Caco-2 (cell line): ENCODE measurements at regions not wholly inside any gene's neighbourhood (a gene's known extent, or its start where the extent isn't known, plus 50 kb on each side); places are given as distances from the start of the nearest gene placed in this dataset.
"Not testable (repeated sequence)": the region's sequence is repeated elsewhere in the genome, so short reads cannot be mapped to it uniquely, and the experiment has no call there.

ENCODE experiments used
- BruUV-seq: library from RNA; stranded (reverse); fragments of 400-500 nt; replicated peaks from 2 replicates; lab custom pipeline; 2021; lab: Mats Ljungman, UMichigan
- CTCF ChIA-PET: fragments of 300-600 bp; sonication (Branson Sonifier 250); formaldehyde crosslinking; loops from one replicate; lab custom pipeline; 2022; ENCODE audit warnings: antibody characterized with exemption; lab: Charles Lee
- POLR2A ChIA-PET: fragments of 300-600 bp; sonication (Branson Sonifier 250); formaldehyde crosslinking; loops from one replicate; lab custom pipeline; 2022; ENCODE audit warnings: antibody characterized with exemption; lab: Charles Lee
- DNase-seq, 2 experiments: peaks; one replicate each; pipeline versions ENCODE4 v3.0.0 to v3.0.0-alpha.2; 2020 to 2022
- H3K27me3 ChIP-seq: replicated peaks from 2 replicates; pipeline ENCODE4 v1.6.0; 2011; ENCODE audit warnings: low read length; ENCODE audit not compliant: control insufficient read depth, insufficient read depth
- H3K36me3 ChIP-seq: 2 replicates; pipeline ENCODE4 v1.5.1; 2011; ENCODE audit warnings: low read length; ENCODE audit not compliant: control insufficient read depth, insufficient read depth
- H3K4me1 ChIP-seq: fragments of 250-450 bp; sonication (Bioruptor Pico); 2 replicates; pipeline ENCODE4 v1.5.1; 2020; ENCODE audit warnings: mild to moderate bottlenecking
- H3K4me3 ChIP-seq: 2 replicates; pipeline ENCODE4 v1.5.1; 2011; ENCODE audit warnings: low read depth, mild to moderate bottlenecking, control low read depth, low read length
- H3K9me3 ChIP-seq: fragments of 250-450 bp; sonication (Bioruptor Pico); 2 replicates; pipeline ENCODE4 v1.5.1; 2020; ENCODE audit warnings: mild to moderate bottlenecking, moderate library complexity
- H3K27ac Mint-ChIP-seq: one replicate; pipeline ENCODE4 v1.8.0; 2022; ENCODE audit warnings: mixed read lengths; ENCODE audit not compliant: unreplicated experiment
- H3K27me3 Mint-ChIP-seq: one replicate; pipeline ENCODE4 v1.8.0; 2022; ENCODE audit warnings: mixed read lengths; ENCODE audit not compliant: insufficient read depth, unreplicated experiment
- H3K36me3 Mint-ChIP-seq: one replicate; pipeline ENCODE4 v1.8.0; 2022; ENCODE audit warnings: mild to moderate bottlenecking, mixed read lengths; ENCODE audit not compliant: insufficient read depth, unreplicated experiment
- H3K4me1 Mint-ChIP-seq: one replicate; pipeline ENCODE4 v1.8.0; 2022; ENCODE audit warnings: low read depth, mixed read lengths; ENCODE audit not compliant: unreplicated experiment
- H3K4me3 Mint-ChIP-seq: one replicate; pipeline ENCODE4 v1.8.0; 2022; ENCODE audit warnings: mild to moderate bottlenecking, moderate library complexity, mixed read lengths; ENCODE audit not compliant: unreplicated experiment
- H3K9me3 Mint-ChIP-seq: one replicate; pipeline ENCODE4 v1.8.0; 2022; ENCODE audit warnings: mixed read lengths; ENCODE audit not compliant: unreplicated experiment
- intact Hi-C: fragments of 100-400 bp; cut with micrococcal nuclease; formaldehyde crosslinking; loops from one replicate; pipeline ENCODE4 v1.10.0; 2022; ENCODE audit not compliant: unreplicated experiment
- TF ChIP-seq, protein P1 (sequence below), 2 experiments: fragments of 200-600 bp in 1 of 2; IDR thresholded peaks; 1 replicate in 1 of 2; 2 replicates in 1 of 2; pipeline versions ENCODE4 v1.5.1 to v1.8.0; 2011 to 2022; ENCODE audit warnings: antibody characterized with exemption in 1 of 2, control low read depth in 1 of 2, inconsistent platforms in 1 of 2, low read depth in 1 of 2, low read length in 1 of 2, mild to moderate bottlenecking in 1 of 2, moderate library complexity in 1 of 2; ENCODE audit not compliant: insufficient read depth in 1 of 2, severe bottlenecking in 1 of 2, unreplicated experiment in 1 of 2

DNA sequence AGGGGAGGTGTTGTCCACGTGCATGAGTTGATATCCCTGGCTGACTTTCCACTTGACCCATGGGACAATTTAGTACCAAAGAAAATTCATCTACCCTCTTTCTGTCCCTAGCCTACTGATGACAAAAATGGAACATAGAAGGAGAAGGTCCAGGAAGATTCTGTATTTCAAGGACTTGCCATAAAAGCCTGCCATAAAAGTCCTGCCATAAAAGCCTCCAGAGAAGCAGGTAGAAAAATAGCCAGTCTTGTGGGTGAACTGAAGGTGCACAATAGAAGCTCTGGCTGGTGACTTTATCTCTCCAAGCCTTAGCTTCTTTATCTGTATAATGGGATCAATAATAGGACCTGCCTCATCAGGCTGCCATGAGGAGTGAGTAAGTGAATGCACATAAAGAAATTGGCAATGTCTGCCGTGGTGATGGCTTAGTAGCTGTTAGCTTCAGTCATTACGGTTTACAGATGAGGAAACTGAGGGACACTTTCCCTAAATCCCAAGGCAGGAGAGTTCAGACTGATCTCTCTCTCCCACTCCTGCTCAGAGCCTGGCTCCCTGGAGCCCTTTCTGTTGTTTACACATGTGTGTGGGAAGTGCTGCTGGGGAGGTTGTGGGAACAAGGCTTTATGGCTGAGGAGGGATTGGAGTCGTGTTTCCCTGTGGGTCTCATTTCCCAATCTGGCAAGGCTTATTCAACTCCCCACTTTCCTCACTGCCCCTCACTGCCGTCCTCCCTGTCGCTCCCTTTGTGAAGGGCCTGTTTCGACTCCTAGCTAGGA, 101.5 kb downstream of the TRIM43 start:
- H3K4me3 ChIP-seq, H3K36me3 ChIP-seq, H3K27ac Mint-ChIP-seq, H3K27me3 Mint-ChIP-seq, H3K9me3 Mint-ChIP-seq, CTCF ChIA-PET, H3K27me3 ChIP-seq, DNase-seq, BruUV-seq, H3K9me3 ChIP-seq, H3K4me3 Mint-ChIP-seq, POLR2A ChIA-PET, H3K4me1 Mint-ChIP-seq, H3K4me1 ChIP-seq, H3K36me3 Mint-ChIP-seq, intact Hi-C loops: not testable (repeated sequence)

DNA sequence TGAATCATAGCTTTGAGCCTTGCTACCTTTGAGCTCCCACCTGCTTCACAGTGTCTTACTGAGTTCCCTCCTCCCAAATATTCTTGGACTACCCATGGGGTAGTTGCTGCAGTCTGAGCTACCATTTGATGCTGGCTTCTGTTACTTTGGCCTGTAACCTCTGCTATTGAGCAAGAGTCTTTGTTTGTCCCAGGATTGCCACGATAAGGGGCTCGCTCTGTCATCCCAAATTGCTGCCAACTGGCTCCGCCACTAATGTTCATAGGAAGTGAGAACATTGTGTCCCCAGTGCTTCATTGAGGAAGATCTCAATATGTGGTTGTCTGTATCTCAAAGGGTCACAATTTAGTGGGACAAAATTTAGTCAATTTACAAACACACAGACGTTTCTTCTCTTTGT, 103.8 kb downstream of the TRIM43 start:
- H3K9me3 Mint-ChIP-seq, result no peaks in the 10 kb centered on the region
- peaks cover 3% of the 10 kb centered on the region for H3K27me3 Mint-ChIP-seq
- H3K4me1 ChIP-seq, result no peaks in the 10 kb centered on the region
- H3K4me3 Mint-ChIP-seq, result no peak overlapping the region
- POLR2A ChIA-PET, result no interaction called here
- no peaks in the 10 kb centered on the region for H3K27me3 ChIP-seq
- H3K9me3 ChIP-seq, result no peaks in the 10 kb centered on the region
- CTCF ChIA-PET, result interaction anchor here (0.6 kb wide), 1 partner anchor 156 kb away, joined by 3 read pairs; no protein-coding TSS in a partner anchor
- BruUV-seq, result no TSS peak
- H3K4me1 Mint-ChIP-seq, result peaks cover 5% of the 10 kb centered on the region
- intact Hi-C loops, result no loop called here
- no peaks in the 10 kb centered on the region for H3K36me3 Mint-ChIP-seq
- no peaks in the 10 kb centered on the region for H3K36me3 ChIP-seq
- H3K27ac Mint-ChIP-seq, result no peak overlapping the region
- TF ChIP-seq, protein P1, sequence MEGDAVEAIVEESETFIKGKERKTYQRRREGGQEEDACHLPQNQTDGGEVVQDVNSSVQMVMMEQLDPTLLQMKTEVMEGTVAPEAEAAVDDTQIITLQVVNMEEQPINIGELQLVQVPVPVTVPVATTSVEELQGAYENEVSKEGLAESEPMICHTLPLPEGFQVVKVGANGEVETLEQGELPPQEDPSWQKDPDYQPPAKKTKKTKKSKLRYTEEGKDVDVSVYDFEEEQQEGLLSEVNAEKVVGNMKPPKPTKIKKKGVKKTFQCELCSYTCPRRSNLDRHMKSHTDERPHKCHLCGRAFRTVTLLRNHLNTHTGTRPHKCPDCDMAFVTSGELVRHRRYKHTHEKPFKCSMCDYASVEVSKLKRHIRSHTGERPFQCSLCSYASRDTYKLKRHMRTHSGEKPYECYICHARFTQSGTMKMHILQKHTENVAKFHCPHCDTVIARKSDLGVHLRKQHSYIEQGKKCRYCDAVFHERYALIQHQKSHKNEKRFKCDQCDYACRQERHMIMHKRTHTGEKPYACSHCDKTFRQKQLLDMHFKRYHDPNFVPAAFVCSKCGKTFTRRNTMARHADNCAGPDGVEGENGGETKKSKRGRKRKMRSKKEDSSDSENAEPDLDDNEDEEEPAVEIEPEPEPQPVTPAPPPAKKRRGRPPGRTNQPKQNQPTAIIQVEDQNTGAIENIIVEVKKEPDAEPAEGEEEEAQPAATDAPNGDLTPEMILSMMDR (IDR thresholded peaks at IDR 0.05; ENCODE audit: insufficient read depth in 1 of 2, low read depth in 1 of 2, low read length in 1 of 2, severe bottlenecking in 1 of 2, unreplicated experiment in 1 of 2), result no peak
- DNase-seq, result no peak
- no peak overlapping the region for H3K4me3 ChIP-seq

GRCh38 chr2:95698146-95698545, 106.3 kb downstream of the TRIM43 start:
- TF ChIP-seq, protein P1 (IDR thresholded peaks at IDR 0.05; ENCODE audit: insufficient read depth in 1 of 2, low read depth in 1 of 2, low read length in 1 of 2, severe bottlenecking in 1 of 2, unreplicated experiment in 1 of 2), result no peak
- no peak overlapping the region for H3K27ac Mint-ChIP-seq
- ChIA-PET CTCF (no interaction called here), POLR2A (no interaction called here)
- no peaks in the 10 kb centered on the region for H3K9me3 ChIP-seq
- no peaks in the 10 kb centered on the region for H3K4me1 ChIP-seq
- H3K4me3 Mint-ChIP-seq, result no peak overlapping the region
- H3K4me1 Mint-ChIP-seq, result peaks cover 5% of the 10 kb centered on the region
- no peaks in the 10 kb centered on the region for H3K27me3 ChIP-seq
- peaks cover 3% of the 10 kb centered on the region for H3K27me3 Mint-ChIP-seq
- no peaks in the 10 kb centered on the region for H3K9me3 Mint-ChIP-seq
- no peak overlapping the region for H3K4me3 ChIP-seq
- no peak for DNase-seq
- intact Hi-C loops, result no loop called here
- no peaks in the 10 kb centered on the region for H3K36me3 ChIP-seq
- no TSS peak for BruUV-seq
- no peaks in the 10 kb centered on the region for H3K36me3 Mint-ChIP-seq

DNA sequence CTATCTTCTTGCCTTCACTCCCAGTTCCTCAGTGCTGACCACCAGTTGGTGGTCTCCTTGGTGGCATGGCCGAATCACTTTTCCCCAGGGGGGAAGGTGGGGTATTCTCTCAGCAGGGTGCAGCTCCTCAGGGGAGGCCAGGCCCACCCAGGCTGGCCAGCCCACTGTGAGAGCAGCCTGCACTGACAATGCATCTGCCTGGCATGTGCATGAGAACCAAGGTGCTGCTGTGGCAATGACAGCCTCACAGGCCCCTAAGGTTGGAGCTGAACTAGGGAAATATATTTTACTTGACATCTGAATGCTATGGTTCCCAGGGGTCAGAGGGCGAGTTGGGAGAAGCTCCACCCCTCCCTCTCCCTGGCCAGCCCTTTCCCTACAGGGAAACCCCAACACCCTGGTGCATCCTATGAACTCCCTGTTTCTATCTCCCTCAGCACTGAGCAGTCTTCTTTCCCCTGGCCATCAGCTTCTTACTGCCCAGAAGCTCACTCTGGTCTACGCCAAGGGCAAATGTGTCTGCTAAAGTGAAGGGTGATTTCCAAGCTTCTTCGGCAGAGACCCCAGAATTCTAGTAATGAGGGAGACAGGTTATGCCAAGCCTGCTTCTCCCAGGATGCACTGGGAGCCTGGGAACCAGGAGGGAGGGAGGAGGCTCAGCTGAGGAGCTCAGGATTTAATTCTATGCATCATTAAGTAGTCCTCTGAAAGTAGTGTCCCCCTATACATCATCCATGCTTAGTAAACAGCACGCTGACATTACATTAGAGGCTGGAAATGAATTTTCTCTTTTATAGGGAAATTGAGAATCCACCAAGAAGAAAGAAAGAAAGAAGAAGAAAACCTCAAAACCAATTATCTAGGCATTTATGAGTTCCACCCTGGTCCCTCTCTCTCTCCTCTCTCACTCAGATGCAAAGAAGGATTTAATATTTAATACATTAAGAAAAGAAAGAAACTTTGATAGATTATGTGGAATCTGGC, 107.7 kb downstream of the TRIM43 start:
- not testable (repeated sequence) for H3K9me3 Mint-ChIP-seq, H3K4me3 Mint-ChIP-seq

More for the DNA sequence above, 107.7 kb downstream of the TRIM43 start:
- POLR2A ChIA-PET, H3K4me3 ChIP-seq, H3K27me3 Mint-ChIP-seq, H3K27me3 ChIP-seq, H3K36me3 ChIP-seq, DNase-seq, H3K36me3 Mint-ChIP-seq, H3K9me3 ChIP-seq, intact Hi-C loops, H3K4me1 ChIP-seq, CTCF ChIA-PET, BruUV-seq, H3K4me1 Mint-ChIP-seq, H3K27ac Mint-ChIP-seq: not testable (repeated sequence)
